ENCODE measurements at regions not wholly inside any gene's neighbourhood (a gene's known extent, or its start where the extent isn't known, plus 50 kb on each side); places are given as distances from the start of the nearest gene placed in this dataset.
A peak's percentile ranks its signal among the peaks of the same experiment; 100 is the strongest.
"Not testable (repeated sequence)": the region's sequence is repeated elsewhere in the genome, so short reads cannot be mapped to it uniquely, and the experiment has no call there.

DNA sequence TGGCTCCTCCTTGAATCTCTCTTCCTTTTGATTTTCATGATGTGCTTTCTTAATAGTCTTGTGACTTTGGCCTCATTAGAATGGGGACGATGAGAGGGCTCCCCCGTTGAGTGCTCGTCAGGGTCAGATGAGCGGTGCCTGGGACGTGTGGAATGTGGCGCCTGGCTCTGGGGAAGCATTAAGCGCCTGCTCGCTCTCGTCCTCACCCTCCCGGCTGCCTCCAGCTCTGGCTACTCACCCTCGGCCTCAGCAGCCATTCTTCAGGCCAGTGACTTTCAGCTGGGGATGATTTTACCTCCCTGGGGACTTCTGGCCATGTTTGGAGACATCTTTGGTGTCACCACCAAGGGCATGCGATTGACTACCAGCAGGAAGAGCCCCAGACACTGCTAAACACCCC, 69.7 kb downstream of the RPS6KA4 start:
- H3K9me3 Mint-ChIP-seq = peaks cover 2% of the 10 kb centered on the region
- H3K27me3 Mint-ChIP-seq = peaks cover 11% of the 10 kb centered on the region
- ATAC-seq (ENCODE audit: low read depth) (no peak), DNase-seq (ENCODE audit: low spot score in 2 of 2) (no peak)
- H3K4me1 Mint-ChIP-seq = peaks cover 2% of the 10 kb centered on the region
- H3K27ac Mint-ChIP-seq = no peak overlapping the region
- H3K36me3 Mint-ChIP-seq = peaks cover 2% of the 10 kb centered on the region
- H3K4me3 Mint-ChIP-seq = no peak overlapping the region

DNA sequence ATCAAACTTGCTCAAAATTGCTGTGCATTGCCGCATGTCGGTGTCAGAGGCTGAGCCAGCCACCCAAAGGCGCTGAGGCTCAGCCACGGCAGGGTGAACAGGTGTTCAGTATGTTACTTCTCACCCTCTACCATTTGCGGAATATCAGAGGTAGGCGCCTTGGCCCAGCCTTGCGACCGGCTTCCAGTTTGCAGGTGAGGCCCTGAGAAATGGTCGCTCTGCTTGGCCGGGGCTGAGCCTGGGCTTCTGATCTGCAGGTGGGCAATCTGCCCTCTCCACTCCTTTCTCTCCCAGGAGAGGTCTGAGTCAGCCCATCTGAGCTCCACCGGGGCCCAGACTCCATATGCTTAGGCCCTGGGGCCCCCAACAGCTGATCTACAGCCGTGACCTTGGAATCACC, 71.0 kb downstream of the RPS6KA4 start:
- Mint-ChIP-seq H3K9me3 (peaks cover 2% of the 10 kb centered on the region), H3K36me3 (peaks cover 2% of the 10 kb centered on the region), H3K27ac (no peak overlapping the region), H3K4me3 (no peak overlapping the region), H3K27me3 (peaks cover 15% of the 10 kb centered on the region), H3K4me1 (peaks cover 2% of the 10 kb centered on the region)
- ATAC-seq (ENCODE audit: low read depth) (no peak), DNase-seq (ENCODE audit: low spot score in 2 of 2) (no peak)

- H3K36me3 Mint-ChIP-seq = peaks cover 2% of the 10 kb centered on the region
- ATAC-seq (ENCODE audit: low read depth) = no peak
- peaks cover 2% of the 10 kb centered on the region for H3K4me1 Mint-ChIP-seq
- no peak overlapping the region for H3K27ac Mint-ChIP-seq
- peaks cover 15% of the 10 kb centered on the region for H3K27me3 Mint-ChIP-seq
- DNase-seq (ENCODE audit: low spot score in 2 of 2) = no peak
- H3K4me3 Mint-ChIP-seq = no peak overlapping the region
- peaks cover 2% of the 10 kb centered on the region for H3K9me3 Mint-ChIP-seq
These were observed 71.7 kb downstream of the RPS6KA4 start for GRCh38 chr11:64430645-64431044.

- DNase-seq (ENCODE audit: low spot score in 2 of 2) = no peak
- Mint-ChIP-seq H3K4me3 (no peak overlapping the region), H3K4me1 (peaks cover 2% of the 10 kb centered on the region), H3K36me3 (peaks cover 2% of the 10 kb centered on the region), H3K27me3 (peaks cover 15% of the 10 kb centered on the region), H3K9me3 (peaks cover 2% of the 10 kb centered on the region), H3K27ac (no peak overlapping the region)
- no peak for ATAC-seq (ENCODE audit: low read depth)
These were observed 77.0 kb downstream of the RPS6KA4 start for GRCh38 chr11:64436000-64436399.

GRCh38 chr11:64437426-64437825, 78.5 kb downstream of the RPS6KA4 start:
- Mint-ChIP-seq H3K4me1 (peaks cover 6% of the 10 kb centered on the region), H3K9me3 (no peaks in the 10 kb centered on the region), H3K27ac (no peak overlapping the region), H3K27me3 (peaks cover 13% of the 10 kb centered on the region), H3K36me3 (no peaks in the 10 kb centered on the region), H3K4me3 (no peak overlapping the region)
- ATAC-seq (ENCODE audit: low read depth) (no peak), DNase-seq (ENCODE audit: low spot score in 2 of 2) (no peak)

DNA sequence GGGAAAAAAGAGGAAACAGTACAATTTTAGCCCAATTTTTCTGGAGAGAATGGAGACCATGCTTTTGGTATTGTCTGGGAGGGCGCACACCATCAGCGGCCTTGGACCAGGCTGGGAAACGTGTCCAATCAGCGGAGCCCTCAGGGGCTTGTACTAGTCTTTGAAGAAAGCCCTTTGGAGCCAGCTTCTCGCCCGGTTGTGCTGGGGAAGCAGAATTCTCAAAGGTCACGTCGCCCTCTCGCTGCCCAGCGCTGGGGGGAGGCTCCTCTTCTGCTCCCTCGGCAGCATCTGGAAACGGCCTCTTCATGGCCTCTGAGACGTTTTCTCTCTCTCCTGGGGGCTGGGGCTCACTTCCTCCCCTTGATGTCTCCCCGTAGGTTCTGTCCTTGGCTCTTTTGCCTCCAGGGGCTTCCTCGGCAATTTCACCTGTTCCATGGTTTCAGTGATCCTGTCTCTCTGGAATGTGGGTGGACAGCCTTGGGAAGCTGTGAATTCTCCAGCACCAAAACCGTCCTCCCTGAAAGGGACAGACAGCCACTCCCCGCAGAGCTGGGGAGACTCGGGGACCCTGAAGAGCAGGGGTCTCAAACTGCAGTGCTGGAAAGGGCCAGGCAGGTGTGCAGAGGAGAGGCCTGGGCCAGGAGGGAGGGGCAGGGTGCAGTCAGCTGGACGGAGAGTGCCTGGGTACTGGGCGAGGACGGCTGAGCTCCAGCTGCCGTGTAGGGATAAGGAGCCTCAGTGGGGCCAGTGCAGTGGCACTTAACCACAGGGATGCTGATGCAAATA, 80.2 kb downstream of the RPS6KA4 start:
- no peak for ATAC-seq (ENCODE audit: low read depth)
- H3K27me3 Mint-ChIP-seq = peaks cover 11% of the 10 kb centered on the region
- H3K4me3 Mint-ChIP-seq = no peak overlapping the region
- H3K9me3 Mint-ChIP-seq = no peaks in the 10 kb centered on the region
- no peaks in the 10 kb centered on the region for H3K36me3 Mint-ChIP-seq
- H3K27ac Mint-ChIP-seq = no peak overlapping the region
- DNase-seq (ENCODE audit: low spot score in 2 of 2) = no peak
- peaks cover 14% of the 10 kb centered on the region for H3K4me1 Mint-ChIP-seq

DNA sequence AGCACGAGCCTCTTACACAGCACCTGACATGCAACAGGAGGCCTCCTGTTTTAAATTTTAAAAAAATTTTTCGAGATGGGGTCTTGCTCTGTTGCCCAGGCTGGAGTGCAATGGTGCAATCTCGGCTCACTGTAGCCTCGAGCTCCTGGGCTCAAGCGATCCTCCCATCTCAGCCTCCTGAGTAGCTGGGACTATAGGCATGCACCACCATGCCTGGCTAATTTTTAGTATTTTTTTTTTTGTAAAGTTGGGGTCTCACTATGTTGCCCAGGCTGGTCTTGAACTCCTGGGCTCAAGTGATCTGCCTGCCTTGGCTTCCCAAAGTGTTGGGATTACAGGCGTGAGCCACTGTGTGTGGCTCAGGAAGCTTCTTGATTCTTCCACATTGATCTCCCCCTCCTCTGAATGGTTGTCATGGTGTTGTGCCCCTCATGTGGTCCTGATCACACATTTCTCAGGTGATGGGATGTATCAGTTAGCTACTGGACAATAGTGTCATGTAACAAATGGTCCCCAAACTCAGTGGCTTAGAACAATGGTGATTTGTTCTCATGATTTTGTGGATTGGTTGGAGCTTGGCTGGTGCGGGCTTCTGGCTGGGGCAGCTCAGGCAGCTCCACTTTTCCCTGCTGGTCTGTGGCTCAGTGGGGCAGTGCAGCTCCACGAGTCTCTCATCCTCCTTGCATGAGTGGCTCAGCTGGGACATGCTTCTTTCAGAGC, 81.0 kb downstream of the RPS6KA4 start:
- peaks cover 18% of the 10 kb centered on the region for H3K4me1 Mint-ChIP-seq
- not testable (repeated sequence) for H3K27ac Mint-ChIP-seq; ATAC-seq (ENCODE audit: low read depth); H3K4me3 Mint-ChIP-seq; H3K27me3 Mint-ChIP-seq; DNase-seq (ENCODE audit: low spot score in 2 of 2); H3K9me3 Mint-ChIP-seq; H3K36me3 Mint-ChIP-seq

- no peak for ATAC-seq (ENCODE audit: low read depth)
These were observed 82.2 kb downstream of the RPS6KA4 start for GRCh38 chr11:64441127-64441526.

GRCh38 chr11:64443001-64443400, 84.0 kb downstream of the RPS6KA4 start:
- Mint-ChIP-seq H3K36me3 (no peaks in the 10 kb centered on the region), H3K9me3 (no peaks in the 10 kb centered on the region), H3K4me1 (peaks cover 22% of the 10 kb centered on the region), H3K4me3 (no peak overlapping the region), H3K27me3 (peaks cover 5% of the 10 kb centered on the region), H3K27ac (no peak overlapping the region)
- DNase-seq (ENCODE audit: low spot score in 2 of 2) (no peak), ATAC-seq (ENCODE audit: low read depth) (no peak)

More at GRCh38 chr11:64441127-64441526, 82.2 kb downstream of the RPS6KA4 start:
- no peak overlapping the region for H3K27ac Mint-ChIP-seq
- DNase-seq (ENCODE audit: low spot score in 2 of 2) = no peak
- H3K4me3 Mint-ChIP-seq = no peak overlapping the region
- no peaks in the 10 kb centered on the region for H3K9me3 Mint-ChIP-seq
- peaks cover 9% of the 10 kb centered on the region for H3K27me3 Mint-ChIP-seq
- no peaks in the 10 kb centered on the region for H3K36me3 Mint-ChIP-seq
- peaks cover 18% of the 10 kb centered on the region for H3K4me1 Mint-ChIP-seq

DNA sequence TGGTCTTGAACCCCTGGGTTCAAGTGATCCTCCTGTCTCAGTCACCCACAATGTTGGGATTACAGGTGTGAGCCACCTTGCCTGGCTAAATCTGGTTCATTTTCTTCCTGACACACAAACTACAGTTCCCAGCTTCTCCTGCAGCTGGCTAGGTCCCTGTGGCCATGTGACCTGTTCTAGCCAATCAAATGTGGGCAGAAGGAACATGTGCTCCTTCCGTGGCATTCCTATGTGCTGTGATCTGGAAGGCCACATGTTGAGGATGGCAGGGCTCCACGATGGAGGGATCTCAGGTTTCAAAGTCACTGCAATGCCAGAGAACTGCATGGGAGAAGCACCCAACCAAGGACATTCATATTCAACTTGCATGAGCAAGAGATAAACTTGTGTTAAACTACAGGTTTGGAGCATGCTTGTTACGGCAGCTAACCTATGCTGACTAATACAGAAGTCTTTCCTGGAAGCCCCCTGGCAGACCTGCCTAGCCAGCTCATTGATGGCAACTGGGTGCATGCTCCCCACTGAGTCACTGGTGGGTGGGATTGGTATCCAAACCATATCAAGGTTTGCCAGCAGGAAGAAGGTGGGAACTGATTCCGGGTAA, 86.0 kb downstream of the RPS6KA4 start:
- Mint-ChIP-seq H3K36me3 (no peaks in the 10 kb centered on the region), H3K4me3 (no peak overlapping the region), H3K27me3 (peaks cover 3% of the 10 kb centered on the region), H3K9me3 (no peaks in the 10 kb centered on the region), H3K27ac (no peak overlapping the region), H3K4me1 (peaks cover 38% of the 10 kb centered on the region)
- DNase-seq (ENCODE audit: low spot score in 2 of 2) = no peak
- ATAC-seq (ENCODE audit: low read depth) = no peak

DNA sequence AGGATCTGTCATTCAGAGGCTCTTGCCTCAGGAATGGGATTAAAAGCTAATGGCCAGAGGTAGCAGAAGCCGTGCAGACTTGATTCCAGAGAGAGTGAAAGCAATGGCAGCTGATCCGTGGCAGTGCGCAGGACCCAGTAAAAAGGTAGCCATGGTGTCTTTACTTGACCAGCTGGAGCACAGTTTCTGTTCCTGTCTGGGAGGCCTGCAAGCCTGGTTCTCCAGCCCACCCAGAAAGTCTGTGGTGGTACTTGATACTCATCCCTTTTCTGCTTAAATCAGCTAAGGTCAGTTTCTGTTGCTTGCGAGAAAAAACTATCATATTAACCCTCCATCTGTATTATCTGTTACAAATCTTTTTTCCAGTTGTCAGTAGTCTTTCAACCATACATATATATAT, 86.7 kb downstream of the RPS6KA4 start:
- Mint-ChIP-seq H3K4me3 (no peak overlapping the region), H3K27me3 (peaks cover 1% of the 10 kb centered on the region), H3K27ac (no peak overlapping the region), H3K36me3 (no peaks in the 10 kb centered on the region), H3K4me1 (peaks cover 42% of the 10 kb centered on the region), H3K9me3 (no peaks in the 10 kb centered on the region)
- DNase-seq (ENCODE audit: low spot score in 2 of 2) (no peak), ATAC-seq (ENCODE audit: low read depth) (no peak)

GRCh38 chr11:64447831-64448598, 89.1 kb downstream of the RPS6KA4 start:
- peak overlapping the region; percentile 49 for H3K27ac Mint-ChIP-seq
- DNase-seq (ENCODE audit: low spot score in 2 of 2) (peak; percentile 51 to 56), ATAC-seq (ENCODE audit: low read depth) (peak; percentile 90)
- no peaks in the 10 kb centered on the region for H3K27me3 Mint-ChIP-seq
- peak overlapping the region; percentile 92 for H3K4me3 Mint-ChIP-seq
- peaks cover 33% of the 10 kb centered on the region for H3K4me1 Mint-ChIP-seq
- H3K36me3 Mint-ChIP-seq = no peaks in the 10 kb centered on the region
- H3K9me3 Mint-ChIP-seq = no peaks in the 10 kb centered on the region

- peak overlapping the region; percentile 92 for H3K4me3 Mint-ChIP-seq
- H3K27me3 Mint-ChIP-seq = no peaks in the 10 kb centered on the region
- H3K27ac Mint-ChIP-seq = peak overlapping the region; percentile 49
- no peaks in the 10 kb centered on the region for H3K9me3 Mint-ChIP-seq
- ATAC-seq (ENCODE audit: low read depth) = peak; percentile 55
- H3K4me1 Mint-ChIP-seq = peaks cover 28% of the 10 kb centered on the region
- peaks cover 2% of the 10 kb centered on the region for H3K36me3 Mint-ChIP-seq
- peak; percentile 67 to 76 for DNase-seq (ENCODE audit: low spot score in 2 of 2)
These were observed 89.8 kb downstream of the RPS6KA4 start for GRCh38 chr11:64448599-64449380.

All from memory B cell (primary cell).